Suprapubic skin (tissue), 4 donors: ENCODE measurements at regions not wholly inside any gene's neighbourhood (a gene's known extent, or its start where the extent isn't known, plus 50 kb on each side); places are given as distances from the start of the nearest gene placed in this dataset.

Experiments used
- DNase-seq, 2 donors: peaks; one replicate each; pipeline ENCODE4 v3.0.0-alpha.2; 2019; ENCODE audit warnings: low spot score in 2 of 2
- H3K27ac ChIP-seq: fragments of 200-600 bp; sonication (generic); one replicate; pipeline ENCODE4 v1.5.1; 2019
- H3K27me3 ChIP-seq: fragments of 200-600 bp; sonication (generic); one replicate; pipeline ENCODE4 v1.5.1; 2019
- H3K36me3 ChIP-seq: fragments of 200-600 bp; sonication (generic); one replicate; pipeline ENCODE4 v1.5.1; 2019
- H3K4me1 ChIP-seq: fragments of 200-600 bp; sonication (generic); one replicate; pipeline ENCODE4 v1.5.1; 2019
- H3K4me3 ChIP-seq: fragments of 200-600 bp; sonication (generic); one replicate; pipeline ENCODE4 v1.5.1; 2019; ENCODE audit warnings: mild to moderate bottlenecking
- H3K9me3 ChIP-seq: fragments of 200-600 bp; sonication (generic); one replicate; pipeline ENCODE4 v1.5.1; 2019
- EP300 ChIP-seq: sonication (generic); formaldehyde crosslinking; IDR thresholded peaks from one replicate; pipeline ENCODE4 v1.6.1; 2017; ENCODE audit warnings: antibody characterized with exemption
- POLR2A ChIP-seq, 2 donors: fragments of 450-650 bp; IDR thresholded peaks; one replicate each; pipeline ENCODE4 v1.6.1; 2017; ENCODE audit warnings: antibody characterized with exemption in 2 of 2, mild to moderate bottlenecking in 2 of 2, moderate library complexity in 2 of 2
- POLR2AphosphoS5 ChIP-seq, 3 donors: sonication (generic); formaldehyde crosslinking; IDR thresholded peaks; one replicate each; pipeline ENCODE4 v1.6.1; 2017; ENCODE audit warnings: antibody characterized with exemption in 3 of 3
- WGBS: methylation state at CpG from one replicate; pipeline ENCODE4 v1.1.5; 2018; 5-methylcytosine and 5-hydroxymethylcytosine counted together
- TF ChIP-seq, protein P1 (sequence below), 2 donors: fragments of 200-600 bp in 1 of 2; fragments of 450-650 bp in 1 of 2; sonication (generic) in 1 of 2; IDR thresholded peaks; one replicate each; pipeline ENCODE4 v1.5.1; 2016 to 2019; ENCODE audit warnings: antibody characterized with exemption in 2 of 2, mild to moderate bottlenecking in 1 of 2, moderate library complexity in 1 of 2

DNA sequence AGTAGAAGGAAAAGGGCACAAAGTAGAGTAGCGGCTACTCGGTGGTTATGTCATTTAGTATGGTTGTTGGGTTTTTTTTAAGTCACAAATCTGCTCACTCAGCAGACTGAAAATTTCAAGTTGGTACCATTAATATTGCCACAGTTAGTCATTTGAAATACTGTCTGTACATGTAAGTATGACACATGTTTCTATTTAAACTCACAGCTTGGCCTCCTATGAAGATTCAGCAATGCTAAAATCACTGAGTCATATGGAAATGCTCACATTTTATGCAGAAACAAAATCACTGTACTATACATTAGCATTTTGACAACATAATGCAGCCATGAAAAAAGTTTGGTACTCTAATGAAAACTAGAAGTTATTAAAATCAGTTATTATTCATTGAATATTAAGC is 571.9 kb downstream of the TAFA4 start:
- no peak overlapping the region for H3K4me3 ChIP-seq
- TF ChIP-seq POLR2AphosphoS5 (IDR thresholded peaks at IDR 0.05) (no peak), POLR2A (IDR thresholded peaks at IDR 0.05) (no peak), EP300 (no peak)
- TF ChIP-seq, protein P1, sequence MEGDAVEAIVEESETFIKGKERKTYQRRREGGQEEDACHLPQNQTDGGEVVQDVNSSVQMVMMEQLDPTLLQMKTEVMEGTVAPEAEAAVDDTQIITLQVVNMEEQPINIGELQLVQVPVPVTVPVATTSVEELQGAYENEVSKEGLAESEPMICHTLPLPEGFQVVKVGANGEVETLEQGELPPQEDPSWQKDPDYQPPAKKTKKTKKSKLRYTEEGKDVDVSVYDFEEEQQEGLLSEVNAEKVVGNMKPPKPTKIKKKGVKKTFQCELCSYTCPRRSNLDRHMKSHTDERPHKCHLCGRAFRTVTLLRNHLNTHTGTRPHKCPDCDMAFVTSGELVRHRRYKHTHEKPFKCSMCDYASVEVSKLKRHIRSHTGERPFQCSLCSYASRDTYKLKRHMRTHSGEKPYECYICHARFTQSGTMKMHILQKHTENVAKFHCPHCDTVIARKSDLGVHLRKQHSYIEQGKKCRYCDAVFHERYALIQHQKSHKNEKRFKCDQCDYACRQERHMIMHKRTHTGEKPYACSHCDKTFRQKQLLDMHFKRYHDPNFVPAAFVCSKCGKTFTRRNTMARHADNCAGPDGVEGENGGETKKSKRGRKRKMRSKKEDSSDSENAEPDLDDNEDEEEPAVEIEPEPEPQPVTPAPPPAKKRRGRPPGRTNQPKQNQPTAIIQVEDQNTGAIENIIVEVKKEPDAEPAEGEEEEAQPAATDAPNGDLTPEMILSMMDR (IDR thresholded peaks at IDR 0.05): no peak
- no peak overlapping the region for H3K27ac ChIP-seq
- H3K4me1 ChIP-seq: no peaks in the 10 kb centered on the region
- no peaks in the 10 kb centered on the region for H3K27me3 ChIP-seq
- H3K9me3 ChIP-seq: no peaks in the 10 kb centered on the region
- H3K36me3 ChIP-seq: no peaks in the 10 kb centered on the region
- DNase-seq: no peak
- 46% methylated on average over 2 of the region's 2 CpGs for WGBS

DNA sequence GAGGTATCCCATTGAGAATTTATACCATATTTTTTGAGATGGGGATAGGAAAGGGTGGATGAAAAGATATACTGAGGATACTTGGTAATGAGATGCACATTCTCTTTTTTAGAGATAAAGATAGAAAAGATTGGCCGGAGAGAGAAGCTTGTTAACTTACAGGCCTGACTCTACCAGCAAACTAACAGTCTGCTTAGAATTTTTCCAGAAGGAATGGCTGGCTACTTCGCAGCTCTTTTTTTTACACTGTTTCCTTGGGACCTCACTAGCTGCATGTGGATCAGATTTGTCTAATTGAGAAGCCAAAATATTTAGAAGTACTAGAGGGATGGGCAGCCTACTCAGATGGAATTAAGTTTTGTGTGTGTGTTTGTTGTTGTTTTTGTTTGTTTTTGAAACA is 586.6 kb downstream of the TAFA4 start:
- H3K27me3 ChIP-seq: no peaks in the 10 kb centered on the region
- no peaks in the 10 kb centered on the region for H3K9me3 ChIP-seq
- no peak overlapping the region for H3K27ac ChIP-seq
- DNase-seq: no peak
- H3K4me3 ChIP-seq: no peak overlapping the region
- H3K4me1 ChIP-seq: no peaks in the 10 kb centered on the region
- TF ChIP-seq POLR2A (IDR thresholded peaks at IDR 0.05) (no peak), EP300 (no peak), POLR2AphosphoS5 (IDR thresholded peaks at IDR 0.05) (no peak)
- TF ChIP-seq, protein P1 (IDR thresholded peaks at IDR 0.05): no peak
- WGBS: 30% methylated on average over 2 of the region's 2 CpGs
- no peaks in the 10 kb centered on the region for H3K36me3 ChIP-seq

DNA sequence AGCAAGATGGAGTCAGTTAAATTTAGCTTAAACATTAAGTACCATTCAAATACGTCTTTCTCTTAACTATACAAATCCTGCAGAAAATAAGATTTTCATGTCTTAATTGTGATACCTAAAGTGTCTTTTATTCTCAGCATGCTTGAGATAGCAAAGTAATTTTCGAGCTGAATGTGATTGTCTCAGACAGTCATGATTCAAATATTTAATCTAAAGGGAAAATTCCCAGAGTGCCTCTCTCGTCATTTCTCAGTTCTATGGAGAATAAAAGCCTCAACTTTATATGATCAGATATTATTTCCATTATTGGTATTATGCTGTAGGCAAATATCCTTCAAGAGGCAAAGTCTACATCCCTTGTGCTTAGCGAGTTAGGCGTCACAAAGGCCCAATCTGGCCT is 589.9 kb downstream of the TAFA4 start:
- Histone ChIP-seq H3K4me1 (no peaks in the 10 kb centered on the region), H3K36me3 (no peaks in the 10 kb centered on the region), H3K27me3 (no peaks in the 10 kb centered on the region), H3K4me3 (no peak overlapping the region), H3K27ac (no peak overlapping the region), H3K9me3 (no peaks in the 10 kb centered on the region)
- DNase-seq: no peak
- TF ChIP-seq, protein P1 (IDR thresholded peaks at IDR 0.05): no peak
- TF ChIP-seq POLR2AphosphoS5 (IDR thresholded peaks at IDR 0.05) (no peak), EP300 (no peak), POLR2A (IDR thresholded peaks at IDR 0.05) (no peak)
- WGBS: 71% methylated on average over 5 of the region's 5 CpGs

DNA sequence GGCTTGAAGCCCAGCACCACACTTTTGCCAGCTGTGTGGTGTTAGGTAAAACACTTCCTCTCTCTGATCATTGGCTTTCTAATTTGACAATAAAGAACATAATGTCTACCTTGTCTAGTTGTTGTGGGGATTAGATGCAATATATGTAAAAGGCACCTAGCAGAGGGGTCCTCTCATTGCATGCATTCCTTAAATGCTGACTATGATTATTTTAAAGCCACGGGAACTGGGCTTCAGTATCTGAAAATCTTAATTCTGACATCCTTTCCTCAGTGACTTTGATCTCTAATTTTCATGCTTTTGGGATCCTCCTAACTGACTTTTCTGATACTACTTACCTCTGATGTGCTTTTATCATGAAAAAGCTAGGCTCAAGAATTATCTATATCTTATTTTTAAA is 596.3 kb downstream of the TAFA4 start:
- Histone ChIP-seq H3K27ac (no peak overlapping the region), H3K4me1 (no peaks in the 10 kb centered on the region), H3K4me3 (no peak overlapping the region), H3K36me3 (no peaks in the 10 kb centered on the region), H3K27me3 (no peaks in the 10 kb centered on the region), H3K9me3 (no peaks in the 10 kb centered on the region)
- WGBS: 56% methylated on average over 1 of the region's 1 CpG
- TF ChIP-seq POLR2A (IDR thresholded peaks at IDR 0.05) (no peak), POLR2AphosphoS5 (IDR thresholded peaks at IDR 0.05) (no peak), EP300 (no peak)
- TF ChIP-seq, protein P1 (IDR thresholded peaks at IDR 0.05): no peak
- no peak for DNase-seq

DNA sequence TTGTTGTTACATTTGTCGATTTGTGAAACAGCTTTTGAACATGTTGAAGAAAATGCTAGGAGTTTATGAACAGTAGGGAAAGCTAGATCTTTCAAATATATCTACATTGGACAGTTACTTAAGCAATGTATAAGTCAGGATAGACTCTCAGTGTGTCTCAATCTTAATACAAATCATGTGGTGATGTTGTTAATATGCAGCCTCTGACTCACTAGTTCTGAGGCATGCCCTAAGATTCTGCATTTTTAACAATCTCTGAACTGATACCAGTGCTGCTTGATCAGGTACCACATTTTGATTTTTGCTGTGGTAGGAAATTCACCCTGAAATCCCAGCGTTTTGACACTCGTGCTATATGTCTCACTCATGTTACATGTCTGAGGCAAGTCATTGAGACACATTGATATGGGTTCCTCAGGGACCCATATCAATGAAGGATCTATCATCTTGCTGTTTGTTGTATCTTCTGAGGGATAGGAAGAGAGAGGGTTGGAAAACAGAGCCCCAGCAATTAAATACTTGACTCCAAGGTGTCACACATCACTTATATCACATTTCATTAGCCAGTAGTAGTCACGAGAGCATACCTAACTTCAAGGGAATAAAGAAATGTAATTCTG is 597.9 kb downstream of the TAFA4 start:
- no peaks in the 10 kb centered on the region for H3K9me3 ChIP-seq
- no peaks in the 10 kb centered on the region for H3K27me3 ChIP-seq
- H3K4me3 ChIP-seq: no peak overlapping the region
- DNase-seq: no peak
- no peak overlapping the region for H3K27ac ChIP-seq
- TF ChIP-seq, protein P1 (IDR thresholded peaks at IDR 0.05): no peak
- no peak for TF ChIP-seq POLR2A (IDR thresholded peaks at IDR 0.05)
- TF ChIP-seq EP300: no peak
- TF ChIP-seq POLR2AphosphoS5 (IDR thresholded peaks at IDR 0.05): no peak
- no peaks in the 10 kb centered on the region for H3K36me3 ChIP-seq
- WGBS: 69% methylated on average over 4 of the region's 4 CpGs
- H3K4me1 ChIP-seq: no peaks in the 10 kb centered on the region
